Tibial nerve (tissue), 3 donors: ENCODE measurements at regions not wholly inside any gene's neighbourhood (a gene's known extent, or its start where the extent isn't known, plus 50 kb on each side); places are given as distances from the start of the nearest gene placed in this dataset.

ENCODE experiments used
- CTCF ChIP-seq, 5 experiments: fragments of 200-600 bp in 3 of 5; fragments of 450-650 bp in 2 of 5; sonication (generic) in 3 of 5; IDR thresholded peaks; one replicate each; pipeline ENCODE4 v1.5.1; 2016 to 2019; ENCODE audit warnings: antibody characterized with exemption in 5 of 5, mild to moderate bottlenecking in 3 of 5, moderate library complexity in 2 of 5
- POLR2A ChIP-seq, 2 donors: fragments of 450-650 bp; IDR thresholded peaks; one replicate each; pipeline ENCODE4 v1.6.1; 2017; ENCODE audit warnings: antibody characterized with exemption in 2 of 2, mild to moderate bottlenecking in 2 of 2, moderate library complexity in 2 of 2

- TF ChIP-seq POLR2A (IDR thresholded peaks at IDR 0.05) (no peak), CTCF (IDR thresholded peaks at IDR 0.05) (no peak)
Measured at GRCh38 chr12:94788298-94788697, 137.9 kb upstream of the TMCC3 start.
